ENCODE measurements at regions not wholly inside any gene's neighbourhood (a gene's known extent, or its start where the extent isn't known, plus 50 kb on each side); places are given as distances from the start of the nearest gene placed in this dataset.

- TF ChIP-seq SP1 (IDR thresholded peaks at IDR 0.05; ENCODE audit: low read depth, low read length) = no peak
- no peak for TF ChIP-seq RFX5 (IDR thresholded peaks at IDR 0.05; ENCODE audit: borderline replicate concordance, low read depth, low read length)
- no peak for TF ChIP-seq PHF8 (conservative IDR thresholded peaks at IDR 0.05; ENCODE audit: low read depth, low read length)
- TF ChIP-seq EGR1 (IDR thresholded peaks at IDR 0.05; ENCODE audit: borderline replicate concordance, low read depth, low read length) = no peak
- no peak for TF ChIP-seq CTCF (IDR thresholded peaks at IDR 0.05; ENCODE audit: control extremely low read depth in 1 of 3, insufficient read depth in 1 of 3, low read depth in 1 of 3, low read length in 3 of 3)
- TF ChIP-seq RBBP5 (IDR thresholded peaks at IDR 0.05; ENCODE audit: borderline replicate concordance, low read depth, low read length) = no peak
- no peak for TF ChIP-seq SIX5 (IDR thresholded peaks at IDR 0.05; ENCODE audit: low read depth, low read length)
- TF ChIP-seq CBX8 (IDR thresholded peaks at IDR 0.05; ENCODE audit: borderline replicate concordance, low read depth, low read length) = no peak
- no peak for TF ChIP-seq SUZ12 (IDR thresholded peaks at IDR 0.05; ENCODE audit: low read length)
- TF ChIP-seq YY1 (IDR thresholded peaks at IDR 0.05; ENCODE audit: low read depth, low read length) = no peak
- Histone ChIP-seq H3K4ac (replicated peaks; ENCODE audit: insufficient read length, low read depth, low read length) (no peak overlapping the region), H2BK20ac (ENCODE audit: low read length) (no peak overlapping the region), H4K5ac (ENCODE audit: insufficient read length, low read depth, low read length) (no peak overlapping the region), H3K4me1 (replicated peaks in 1 of 4; ENCODE audit: control insufficient read depth in 3 of 4, insufficient read depth in 4 of 4, low read length in 3 of 4) (no peaks in the 10 kb centered on the region), H3K14ac (ENCODE audit: insufficient read length) (no peak overlapping the region), H3K27ac (ENCODE audit: low read depth, low read length) (no peak overlapping the region), H3K36me3 (ENCODE audit: control insufficient read depth in 2 of 4, insufficient read depth in 4 of 4, low read length in 3 of 4) (no peaks in the 10 kb centered on the region), H3K9me3 (ENCODE audit: insufficient read depth in 2 of 2, low read depth in 1 of 2, low read length in 1 of 2) (no peaks in the 10 kb centered on the region), H3K56ac (replicated peaks; ENCODE audit: insufficient read length, low read depth, low read length) (no peak overlapping the region), H2AFZ (ENCODE audit: low read length) (no peak overlapping the region), H2BK12ac (ENCODE audit: low read depth, low read length) (no peak overlapping the region), H3K4me3 (ENCODE audit: extremely low read depth in 1 of 4, insufficient read depth in 2 of 4, low read depth in 3 of 4, low read length in 4 of 4) (no peak overlapping the region), H2BK15ac (ENCODE audit: low read length) (no peak overlapping the region), H2AK5ac (ENCODE audit: low read depth, low read length) (no peak overlapping the region), H3K27me3 (replicated peaks in 1 of 4; ENCODE audit: control insufficient read depth in 3 of 4, extremely low read depth in 1 of 4, insufficient read depth in 3 of 4, low read length in 3 of 4) (no peaks in the 10 kb centered on the region), H3K79me2 (ENCODE audit: control insufficient read depth in 1 of 2, insufficient read depth in 2 of 2, low read length in 2 of 2) (no peaks in the 10 kb centered on the region), H3K18ac (ENCODE audit: extremely low read depth, low read length) (no peak overlapping the region), H4K8ac (ENCODE audit: extremely low read depth, insufficient read depth, low read length) (no peak overlapping the region), H4K91ac (replicated peaks; ENCODE audit: insufficient read length, low read length) (no peak overlapping the region), H3K23me2 (ENCODE audit: low read depth, low read length) (no peaks in the 10 kb centered on the region), H3K9ac (replicated peaks in 1 of 4; ENCODE audit: extremely low read depth in 1 of 4, low read depth in 3 of 4, low read length in 3 of 4) (no peak overlapping the region), H4K20me1 (replicated peaks in 1 of 2; ENCODE audit: control insufficient read depth in 1 of 2, insufficient read depth in 2 of 2, low read length in 2 of 2) (no peaks in the 10 kb centered on the region), H3K4me2 (ENCODE audit: insufficient read depth in 1 of 2, low read depth in 2 of 2, low read length in 2 of 2) (no peak overlapping the region), H2BK5ac (ENCODE audit: low read depth, low read length) (no peak overlapping the region), H2BK120ac (replicated peaks; ENCODE audit: low read depth, low read length) (no peak overlapping the region), H3K79me1 (ENCODE audit: low read depth, low read length) (no peaks in the 10 kb centered on the region), H3K23ac (ENCODE audit: insufficient read length) (no peak overlapping the region)
- ChIA-PET CTCF (ENCODE audit: partially characterized antibody) (no interaction called here), POLR2A (ENCODE audit: partially characterized antibody) (no interaction called here)
- 87% methylated on average over 1 of the region's 1 CpG; no CpG with 5 or more reads in 1 of the 2 experiments for WGBS, 2 experiments (ENCODE audit: extremely low coverage in 1 of 2, insufficient coverage in 1 of 2, insufficient read length in 1 of 2, insufficient replicate concordance in 2 of 2, low coverage in 1 of 2, low lambda C conversion rate in 2 of 2, missing lambda C conversion rate in 1 of 2)
- no peak for FAIRE-seq
- no peak for DNase-seq (ENCODE audit: low read depth in 1 of 2, low spot score in 2 of 2)
Measured at GRCh38 chr6:99768166-99768565, 161.5 kb downstream of the PRDM13 start.

All from H1 (cell line).